ENCODE measurements at regions not wholly inside any gene's neighbourhood (a gene's known extent, or its start where the extent isn't known, plus 50 kb on each side); places are given as distances from the start of the nearest gene placed in this dataset.
"Not testable (repeated sequence)": the region's sequence is repeated elsewhere in the genome, so short reads cannot be mapped to it uniquely, and the experiment has no call there.

GRCh38 chr1:101185421-101185820 lies 51.4 kb upstream of the S1PR1 start:
- DNase-seq (ENCODE audit: low read depth in 1 of 2, low spot score in 1 of 2), result no peak

DNA sequence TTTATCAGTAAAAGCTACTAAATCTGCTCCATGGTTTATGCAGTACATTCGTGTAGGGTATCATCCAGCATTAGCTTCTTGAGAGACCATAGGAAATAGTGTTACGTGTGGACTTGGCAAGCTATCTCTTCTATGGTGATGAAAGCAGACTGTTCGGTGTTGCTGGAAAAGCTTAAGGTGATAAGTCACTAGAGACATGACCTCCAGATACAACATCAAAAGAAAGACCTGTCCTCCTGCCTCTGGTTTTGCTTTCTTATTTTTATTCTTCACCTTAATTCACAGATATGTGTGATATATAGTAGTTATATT lies 53.5 kb upstream of the S1PR1 start:
- DNase-seq (ENCODE audit: low read depth in 1 of 2, low spot score in 1 of 2), result no peak

DNA sequence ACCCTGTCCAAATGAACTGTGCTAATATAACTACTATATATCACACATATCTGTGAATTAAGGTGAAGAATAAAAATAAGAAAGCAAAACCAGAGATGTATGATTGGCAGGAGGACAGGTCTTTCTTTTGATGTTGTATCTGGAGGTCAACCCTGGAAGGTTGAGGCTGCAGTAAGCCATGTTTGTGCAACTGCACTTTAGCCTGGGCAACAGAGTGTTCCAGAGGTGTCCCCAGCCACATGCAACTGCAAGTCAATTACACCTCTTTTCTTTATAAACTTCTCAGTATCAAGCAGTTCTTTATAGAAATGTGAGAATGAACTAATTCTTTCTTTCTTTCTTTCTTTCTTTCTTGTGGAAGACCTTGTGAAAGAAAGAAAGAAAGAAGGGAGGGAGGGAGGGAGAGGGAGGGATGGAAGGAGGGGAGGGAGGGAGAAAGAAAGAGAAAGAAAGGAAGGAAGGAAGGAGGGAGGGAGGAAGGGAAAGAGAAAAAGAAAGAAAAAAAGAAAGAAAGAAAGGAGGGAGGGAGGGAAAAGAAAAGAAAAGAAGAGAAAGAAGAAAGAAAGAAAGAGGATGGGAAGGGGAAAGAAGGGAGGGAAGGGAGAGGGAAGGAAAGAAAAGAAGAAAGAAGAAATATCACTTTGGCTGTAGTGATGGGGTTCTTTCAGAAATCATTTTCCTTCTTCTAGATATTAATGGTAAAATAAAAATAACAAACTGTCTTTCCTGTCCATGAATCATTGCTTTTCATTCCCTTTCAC lies 54.0 kb upstream of the S1PR1 start:
- DNase-seq (ENCODE audit: low read depth in 1 of 2, low spot score in 1 of 2), result no peak

DNA sequence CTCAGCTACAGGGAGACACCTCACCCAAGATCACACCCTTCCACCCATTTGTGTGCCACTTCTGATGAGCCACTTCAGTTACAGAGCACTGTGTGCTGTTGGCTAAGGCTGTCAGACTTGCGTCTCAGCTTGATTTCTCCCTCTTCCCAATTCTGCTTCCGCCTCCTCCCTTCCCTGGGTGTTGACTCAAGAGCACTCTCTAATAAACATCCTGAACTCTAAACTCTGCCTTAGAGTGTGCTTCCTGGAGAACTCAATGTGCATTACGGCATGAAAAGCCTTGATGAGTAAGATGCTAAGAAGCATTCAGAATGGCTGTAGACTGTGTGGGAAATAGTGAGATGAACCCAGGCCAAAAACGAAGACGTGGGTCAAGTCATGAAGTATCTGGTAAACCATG lies 54.9 kb upstream of the S1PR1 start:
- DNase-seq (ENCODE audit: low read depth in 1 of 2, low spot score in 1 of 2), result no peak

GRCh38 chr1:101178688-101179491 lies 57.9 kb upstream of the S1PR1 start:
- peak in 1 of 2 donors; percentile 65 for DNase-seq (ENCODE audit: low read depth in 1 of 2, low spot score in 1 of 2)

GRCh38 chr1:101178341-101178687 lies 58.5 kb upstream of the S1PR1 start:
- peak in 1 of 2 donors; percentile 26 for DNase-seq (ENCODE audit: low read depth in 1 of 2, low spot score in 1 of 2)

DNA sequence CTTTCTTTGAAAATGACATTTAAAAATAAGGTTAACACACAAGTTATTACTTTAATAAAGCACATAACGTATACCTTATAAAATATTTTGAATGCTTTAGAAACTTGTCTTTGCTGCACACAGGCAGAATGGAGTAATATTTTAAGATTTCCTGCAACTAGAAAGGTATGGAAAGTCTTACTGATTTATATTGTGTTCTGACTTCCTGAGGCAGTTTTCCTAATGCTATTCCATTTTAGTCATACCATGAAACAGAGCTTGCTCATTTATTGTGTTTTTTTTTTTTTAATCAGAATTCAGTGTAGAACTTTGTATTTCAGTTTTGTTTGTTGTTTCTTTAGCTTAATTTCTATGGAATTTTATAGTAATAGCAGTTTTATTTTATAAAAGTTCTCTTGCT lies 60.9 kb upstream of the S1PR1 start:
- no peak for DNase-seq (ENCODE audit: low read depth in 1 of 2, low spot score in 1 of 2)

- no peak for DNase-seq (ENCODE audit: low read depth in 1 of 2, low spot score in 1 of 2)
These were observed 61.4 kb upstream of the S1PR1 start for GRCh38 chr1:101175466-101175865.

DNA sequence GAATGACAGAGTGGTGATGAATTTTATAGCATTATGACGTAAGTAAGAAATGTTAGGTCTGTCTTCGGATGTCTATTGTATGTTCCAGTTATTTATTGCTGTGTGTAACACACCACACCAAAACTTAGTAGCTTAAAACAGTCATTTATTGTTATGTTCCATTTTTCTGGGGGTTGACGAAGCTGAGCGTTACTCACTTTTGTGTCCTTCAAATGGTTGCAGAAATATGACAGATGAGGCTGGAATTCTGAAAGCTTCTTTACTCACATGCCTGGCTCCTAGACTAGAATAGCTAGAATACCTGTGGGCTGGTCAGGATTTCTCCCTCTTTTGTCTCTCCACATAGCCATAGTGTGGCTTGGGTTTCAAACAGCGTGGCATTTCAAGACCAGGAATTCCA lies 62.1 kb upstream of the S1PR1 start:
- no peak for DNase-seq (ENCODE audit: low read depth in 1 of 2, low spot score in 1 of 2)

- DNase-seq (ENCODE audit: low read depth in 1 of 2, low spot score in 1 of 2), result not testable (repeated sequence)
These were observed 62.5 kb upstream of the S1PR1 start for GRCh38 chr1:101174298-101174697.

- DNase-seq (ENCODE audit: low read depth in 1 of 2, low spot score in 1 of 2), result no peak
These were observed 66.2 kb upstream of the S1PR1 start for GRCh38 chr1:101170506-101171050.

- DNase-seq (ENCODE audit: low read depth in 1 of 2, low spot score in 1 of 2), result no peak
These were observed 68.9 kb upstream of the S1PR1 start for GRCh38 chr1:101167891-101168290.

DNA sequence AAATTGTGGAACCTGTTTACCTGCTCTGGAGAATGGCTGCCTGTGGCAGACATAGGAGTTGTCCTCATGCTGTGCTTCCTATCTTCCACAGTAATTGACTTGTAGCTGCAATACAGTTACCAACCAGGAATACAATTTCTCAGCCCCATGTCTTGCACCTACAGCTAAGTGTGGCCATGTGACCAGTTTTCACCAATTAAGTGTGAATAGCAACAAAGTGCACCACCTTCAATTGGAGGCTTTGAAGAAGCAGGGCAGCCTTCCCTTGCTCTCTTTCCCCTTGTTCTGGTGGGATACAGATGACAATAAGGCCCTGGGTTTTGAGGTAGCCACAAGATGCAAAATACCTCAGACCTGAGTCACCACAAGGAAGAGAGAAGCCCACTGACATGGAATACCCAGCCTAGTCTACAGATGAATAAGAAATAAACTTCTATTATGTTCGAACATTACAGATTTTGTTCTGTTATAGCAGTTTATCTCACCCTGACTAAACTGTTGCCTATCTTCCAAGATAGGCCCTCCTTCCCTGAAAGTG lies 70.2 kb upstream of the S1PR1 start:
- no peak for DNase-seq (ENCODE audit: low read depth in 1 of 2, low spot score in 1 of 2)

GRCh38 chr1:101165954-101166353 lies 70.9 kb upstream of the S1PR1 start:
- no peak for DNase-seq (ENCODE audit: low read depth in 1 of 2, low spot score in 1 of 2)

DNA sequence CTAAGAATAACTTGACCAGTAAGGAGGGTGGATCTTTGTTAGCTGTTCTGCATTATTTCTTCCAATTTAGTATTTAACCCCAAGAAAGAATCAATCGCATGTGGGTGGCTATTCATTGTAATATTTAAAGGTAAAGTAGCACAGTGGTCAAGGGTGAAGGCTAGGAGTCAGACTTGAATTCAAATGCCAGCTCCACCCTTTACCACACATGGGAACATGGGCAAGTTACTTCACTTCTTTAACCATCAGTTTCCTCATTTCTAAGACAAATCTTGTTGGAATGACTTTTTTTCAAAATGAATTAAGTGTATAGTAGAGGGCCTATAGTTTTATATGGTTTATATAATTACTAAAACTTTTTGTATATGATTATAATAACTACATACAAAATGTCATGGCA lies 71.3 kb upstream of the S1PR1 start:
- no peak for DNase-seq (ENCODE audit: low read depth in 1 of 2, low spot score in 1 of 2)

DNA sequence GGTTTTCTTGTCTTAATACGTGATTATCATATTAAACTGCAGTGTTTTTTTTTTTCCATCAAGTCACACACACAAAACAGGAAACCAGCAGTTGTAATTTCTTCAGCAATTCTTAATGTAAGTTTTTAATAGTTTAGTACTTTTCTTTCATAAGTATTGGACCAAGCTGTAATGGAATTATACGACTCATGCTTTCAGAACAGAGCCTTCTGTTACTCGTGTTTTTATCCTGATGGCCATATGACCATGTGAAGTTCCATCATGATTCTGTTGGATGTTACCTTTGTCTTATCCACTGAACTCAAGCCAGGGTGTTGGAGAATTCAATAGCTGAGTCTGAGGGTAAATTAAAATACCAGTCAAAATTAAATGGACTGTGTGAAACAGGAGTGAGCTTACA lies 72.0 kb upstream of the S1PR1 start:
- DNase-seq (ENCODE audit: low read depth in 1 of 2, low spot score in 1 of 2), result no peak

GRCh38 chr1:101162736-101163735 lies 73.8 kb upstream of the S1PR1 start:
- no peak for DNase-seq (ENCODE audit: low read depth in 1 of 2, low spot score in 1 of 2)

- DNase-seq (ENCODE audit: low read depth in 1 of 2, low spot score in 1 of 2), result no peak
These were observed 74.5 kb upstream of the S1PR1 start for GRCh38 chr1:101162300-101162699.

DNA sequence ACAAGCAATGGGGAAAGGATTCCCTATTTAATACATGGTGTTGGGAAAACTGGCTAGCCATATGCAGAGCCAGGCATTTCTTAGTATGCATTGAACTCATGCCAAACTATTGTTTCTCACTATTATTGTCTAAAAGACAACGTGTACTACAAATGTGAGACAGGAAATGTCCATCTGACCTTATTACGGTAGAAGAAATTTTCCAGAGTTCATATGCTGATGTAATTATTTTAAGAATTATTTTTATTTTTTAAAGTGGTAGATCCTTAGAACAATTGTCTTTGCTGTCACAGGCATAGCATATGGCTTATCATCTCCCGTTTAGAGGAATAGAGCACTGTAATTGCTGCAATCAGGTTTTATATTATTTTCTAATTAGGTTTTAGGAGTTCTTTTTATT lies 75.2 kb upstream of the S1PR1 start:
- no peak for DNase-seq (ENCODE audit: low read depth in 1 of 2, low spot score in 1 of 2)

- DNase-seq (ENCODE audit: low read depth in 1 of 2, low spot score in 1 of 2), result no peak
These were observed 78.4 kb upstream of the S1PR1 start for GRCh38 chr1:101158424-101158823.

- DNase-seq (ENCODE audit: low read depth in 1 of 2, low spot score in 1 of 2), result no peak
These were observed 82.3 kb upstream of the S1PR1 start for GRCh38 chr1:101154547-101154946.

Data from activated CD4-positive, alpha-beta T cell treated with anti-CD3 and anti-CD28 coated beads, Interleukin-2, amount 50 U/mL, for 24 hours (primary cell).